HCEC 1CT (cell line): ENCODE measurements at regions not wholly inside any gene's neighbourhood (a gene's known extent, or its start where the extent isn't known, plus 50 kb on each side); places are given as distances from the start of the nearest gene placed in this dataset.

Experiments
- DNase-seq: peaks from one replicate; pipeline ENCODE4 v3.0.0-alpha.2; 2017

DNA sequence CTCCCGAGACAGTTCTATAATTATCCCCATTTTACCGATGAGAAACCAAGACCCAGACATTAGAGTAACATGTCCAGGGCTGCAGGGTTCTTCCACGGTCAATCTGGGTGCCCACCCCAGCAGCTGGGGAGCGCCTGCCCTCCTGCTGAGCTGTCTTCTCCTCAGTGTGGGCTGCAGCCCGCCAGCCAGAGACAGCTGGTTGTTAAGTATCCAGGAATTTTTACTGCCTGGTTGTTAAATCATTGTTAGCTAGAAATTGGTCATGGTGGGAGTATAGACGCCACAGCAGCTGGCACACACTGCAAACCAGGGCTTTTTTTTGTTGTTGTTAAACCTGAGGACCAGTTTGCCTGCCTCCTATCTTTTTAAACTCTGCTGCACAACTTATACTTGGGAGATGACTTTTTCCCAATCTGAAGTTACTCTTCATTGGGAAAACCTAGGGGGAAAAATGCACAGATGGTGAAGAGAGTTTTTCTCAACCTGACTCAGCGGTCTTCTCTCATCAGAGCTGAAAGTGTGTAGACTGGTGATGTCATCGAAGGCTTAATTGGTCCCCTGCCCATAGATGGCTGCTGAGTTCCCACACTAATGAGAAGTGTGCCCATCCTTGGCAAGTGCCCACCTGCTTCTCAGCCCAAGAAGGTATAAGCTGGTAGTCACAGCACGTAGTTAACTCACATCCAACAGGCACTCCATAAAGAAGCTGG, 208.6 kb downstream of the DRD1 start:
- DNase-seq, result no peak

DNA sequence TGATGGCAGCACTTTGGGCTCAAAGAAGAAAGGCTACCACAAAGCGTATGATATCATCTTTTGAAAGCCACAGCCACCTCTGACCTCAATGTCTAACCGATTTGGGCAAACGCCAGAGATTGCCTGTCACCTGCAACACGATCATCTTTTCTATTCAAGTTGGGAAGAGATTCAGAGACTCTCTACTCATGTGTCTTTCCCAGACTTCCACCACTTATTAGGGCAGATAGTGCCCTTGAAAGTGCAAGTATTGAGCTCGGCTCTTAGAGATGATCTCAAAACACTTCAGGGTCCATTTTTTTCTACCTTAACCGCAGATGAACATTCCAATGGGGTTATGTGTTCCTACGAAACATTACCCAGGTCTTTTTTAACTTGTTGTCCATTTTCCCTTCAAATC, 213.7 kb downstream of the DRD1 start:
- DNase-seq, result no peak

DNA sequence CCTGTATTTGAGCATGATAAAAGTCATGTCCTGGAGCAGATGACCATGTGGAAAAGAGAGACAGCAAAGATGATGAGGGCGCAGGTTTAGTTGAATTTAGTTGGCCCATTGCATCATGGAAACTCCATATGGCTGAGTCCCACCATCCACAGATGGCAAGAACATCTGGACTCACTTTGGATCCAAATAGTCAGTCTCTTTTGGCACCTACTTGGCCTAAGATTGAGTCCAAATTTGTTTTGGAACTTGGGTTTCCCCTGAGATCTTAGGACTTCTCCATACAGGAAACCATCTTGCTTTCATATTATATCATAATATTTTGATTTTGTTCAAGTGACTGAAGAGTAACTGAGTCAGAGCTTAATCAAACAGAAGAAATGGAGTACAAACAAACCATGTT, 217.5 kb downstream of the DRD1 start:
- DNase-seq, result no peak

DNA sequence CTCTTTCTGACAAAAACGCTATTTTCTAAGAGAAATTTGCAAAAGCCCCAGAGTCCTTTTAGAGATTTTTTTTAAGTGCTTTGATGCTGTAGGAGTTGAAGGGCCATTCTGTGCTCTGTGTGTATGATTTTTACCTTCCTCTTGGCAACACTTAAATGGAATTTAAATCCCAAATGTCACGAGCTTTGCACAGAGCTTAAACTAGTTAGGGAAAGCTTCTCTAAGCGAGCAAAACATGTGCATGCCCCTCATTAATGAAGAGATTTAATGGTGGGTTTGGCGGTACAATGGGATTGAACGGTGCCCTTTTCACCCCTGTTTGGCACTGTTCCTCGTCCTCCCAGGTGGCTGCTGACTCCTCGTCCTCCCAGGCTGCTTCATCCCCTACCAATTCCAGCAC, 220.7 kb downstream of the DRD1 start:
- no peak for DNase-seq

DNA sequence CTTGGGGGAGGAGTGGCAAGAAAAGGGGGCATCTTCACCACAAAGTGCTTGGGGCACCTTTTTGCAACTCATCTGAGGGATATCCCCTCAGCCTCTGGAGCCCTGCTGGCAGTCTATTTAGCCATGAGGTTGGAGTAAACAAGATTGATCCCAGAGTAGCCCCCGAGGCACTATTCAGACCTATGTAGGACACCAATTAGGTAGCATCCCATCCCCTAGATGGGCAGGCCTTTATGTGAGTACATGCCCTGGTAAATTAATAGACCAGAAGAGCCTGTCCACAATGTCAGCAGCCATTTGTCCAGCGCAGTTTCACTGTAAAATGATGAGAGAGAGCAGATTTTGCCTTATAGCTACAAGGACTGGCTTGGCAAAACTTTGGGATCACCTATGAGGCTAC, 221.4 kb downstream of the DRD1 start:
- DNase-seq, result no peak

DNA sequence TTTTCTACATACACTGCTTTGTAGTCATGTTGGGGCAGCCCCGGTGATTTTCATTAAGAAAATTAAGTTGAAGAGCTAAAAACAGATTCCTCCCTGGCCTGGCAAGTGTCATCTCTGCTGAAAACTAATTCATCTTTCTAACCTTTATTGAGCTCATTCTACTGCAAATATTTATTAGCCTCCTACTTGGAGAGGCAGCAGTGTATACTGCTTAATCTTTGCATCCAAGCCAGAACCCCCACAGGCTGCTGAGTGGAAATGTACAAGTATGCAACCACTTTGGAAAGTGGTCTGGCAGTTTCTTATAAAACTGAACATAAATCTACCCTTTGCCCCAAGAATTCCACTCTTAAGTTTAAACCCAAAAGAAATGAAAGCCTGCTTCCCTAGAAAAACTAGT, 223.4 kb downstream of the DRD1 start:
- DNase-seq, result no peak

DNA sequence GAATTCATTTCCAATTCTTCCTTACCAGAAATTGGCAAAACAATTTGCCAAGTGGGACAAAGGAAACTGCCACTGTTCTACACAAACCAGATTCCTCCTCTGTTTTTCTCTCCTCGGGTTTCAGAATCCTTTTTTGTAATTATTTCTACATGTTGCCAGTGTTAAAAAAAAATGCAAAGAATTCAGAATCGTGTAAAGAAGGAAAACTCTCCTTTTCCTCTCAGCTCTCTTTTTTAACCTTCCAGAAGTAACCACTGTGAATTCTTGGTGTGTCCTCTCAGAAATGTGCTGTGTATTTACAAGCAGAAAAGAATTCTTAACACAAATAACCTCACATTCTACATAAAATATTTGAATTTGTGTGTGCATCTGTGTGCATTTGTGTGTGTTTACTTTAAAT, 224.6 kb downstream of the DRD1 start:
- no peak for DNase-seq

DNA sequence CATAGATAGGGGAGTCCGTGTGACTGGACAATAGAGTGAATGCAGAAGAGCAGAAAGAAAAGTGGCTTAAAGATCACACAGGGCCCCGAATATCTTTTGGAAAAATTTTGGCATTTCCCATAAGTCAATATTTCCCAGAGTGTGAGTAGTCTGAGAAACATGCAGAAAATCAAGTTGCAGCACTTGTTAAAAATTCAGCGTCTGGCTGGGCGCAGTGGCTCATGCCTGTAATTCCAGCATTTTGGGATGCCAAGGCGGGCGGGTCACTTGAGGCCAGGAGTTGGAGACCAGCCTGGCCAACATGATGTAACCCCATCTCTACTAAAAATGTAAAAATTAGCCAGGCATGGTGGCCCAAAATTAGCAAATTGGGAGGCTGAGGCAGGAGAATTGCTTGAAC, 227.0 kb downstream of the DRD1 start:
- no peak for DNase-seq

DNA sequence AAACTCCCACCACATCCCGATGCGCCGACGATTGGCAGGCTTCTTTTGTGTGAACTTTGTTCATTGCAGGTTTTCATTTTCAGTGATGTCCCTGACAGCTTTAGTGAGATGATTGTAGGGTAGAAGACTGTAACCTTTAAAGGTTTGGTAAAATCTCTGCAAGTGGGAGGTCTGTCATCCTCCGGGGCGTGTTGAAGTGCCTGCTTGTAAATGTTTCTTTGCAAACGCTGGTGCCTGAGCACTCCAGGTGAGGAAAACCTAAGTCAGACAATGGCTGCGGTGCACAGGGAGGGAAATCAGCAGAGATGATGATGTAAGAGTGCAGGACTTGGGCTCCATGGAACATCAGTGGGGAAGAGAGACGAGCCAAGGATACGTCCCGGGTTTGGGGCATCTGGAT, 228.1 kb downstream of the DRD1 start:
- no peak for DNase-seq

DNA sequence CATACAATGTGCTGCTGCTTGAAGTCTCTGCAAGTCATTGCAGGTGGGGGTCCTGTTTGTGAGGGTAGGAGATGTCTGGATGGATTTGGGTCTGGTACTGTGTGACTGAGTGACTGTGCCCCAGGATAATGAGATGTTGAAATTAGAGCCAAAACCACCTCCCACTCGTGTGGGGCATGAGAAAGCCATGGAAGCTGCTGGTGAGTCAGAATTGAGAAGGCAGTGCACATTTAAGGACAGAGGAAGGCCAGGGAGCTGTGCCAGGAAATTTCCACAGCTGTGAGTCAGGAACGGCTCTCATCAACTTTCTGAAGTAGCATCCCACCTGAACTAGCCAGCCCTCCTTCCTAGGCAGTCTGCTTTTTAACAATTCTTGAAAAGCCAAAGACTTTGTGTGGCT, 229.8 kb downstream of the DRD1 start:
- peak; percentile 3 for DNase-seq

DNA sequence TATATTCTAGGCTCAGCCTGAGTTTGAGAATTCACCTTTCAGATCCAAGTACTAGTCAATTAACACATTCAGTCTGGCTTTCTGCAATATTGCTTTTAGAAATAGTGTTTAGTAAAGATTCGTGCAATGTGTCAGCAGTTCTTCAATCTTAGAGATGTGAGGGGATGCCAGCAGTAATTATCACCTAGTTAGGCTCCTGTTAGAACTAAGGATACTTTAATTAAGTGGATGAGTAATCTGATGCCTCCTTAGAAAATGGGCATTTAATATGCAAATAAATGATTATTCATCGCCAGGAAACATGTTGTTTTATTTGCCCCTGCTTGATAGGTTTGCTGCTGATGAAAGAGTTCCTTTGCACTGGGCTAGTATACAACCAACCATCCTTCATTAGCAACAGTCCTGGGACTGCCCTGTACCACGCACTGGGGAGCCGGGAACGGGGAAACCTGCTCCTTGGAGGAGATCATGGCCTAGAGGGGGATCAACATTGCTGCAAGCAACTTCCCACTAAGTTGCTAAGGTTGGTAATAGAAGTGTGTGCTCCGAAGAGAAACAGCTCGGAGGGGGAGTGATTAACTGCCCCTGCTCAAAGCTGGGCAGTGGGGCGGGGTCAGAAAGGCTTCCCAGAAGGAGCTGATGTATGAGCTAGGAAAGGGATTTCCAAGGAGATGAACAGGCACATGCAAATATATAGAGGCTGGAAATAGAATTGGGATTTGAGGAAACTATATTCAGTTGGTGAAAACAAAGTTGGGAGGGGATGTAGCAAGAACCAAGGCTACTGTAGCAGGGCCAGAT, 231.8 kb downstream of the DRD1 start:
- DNase-seq, result no peak

DNA sequence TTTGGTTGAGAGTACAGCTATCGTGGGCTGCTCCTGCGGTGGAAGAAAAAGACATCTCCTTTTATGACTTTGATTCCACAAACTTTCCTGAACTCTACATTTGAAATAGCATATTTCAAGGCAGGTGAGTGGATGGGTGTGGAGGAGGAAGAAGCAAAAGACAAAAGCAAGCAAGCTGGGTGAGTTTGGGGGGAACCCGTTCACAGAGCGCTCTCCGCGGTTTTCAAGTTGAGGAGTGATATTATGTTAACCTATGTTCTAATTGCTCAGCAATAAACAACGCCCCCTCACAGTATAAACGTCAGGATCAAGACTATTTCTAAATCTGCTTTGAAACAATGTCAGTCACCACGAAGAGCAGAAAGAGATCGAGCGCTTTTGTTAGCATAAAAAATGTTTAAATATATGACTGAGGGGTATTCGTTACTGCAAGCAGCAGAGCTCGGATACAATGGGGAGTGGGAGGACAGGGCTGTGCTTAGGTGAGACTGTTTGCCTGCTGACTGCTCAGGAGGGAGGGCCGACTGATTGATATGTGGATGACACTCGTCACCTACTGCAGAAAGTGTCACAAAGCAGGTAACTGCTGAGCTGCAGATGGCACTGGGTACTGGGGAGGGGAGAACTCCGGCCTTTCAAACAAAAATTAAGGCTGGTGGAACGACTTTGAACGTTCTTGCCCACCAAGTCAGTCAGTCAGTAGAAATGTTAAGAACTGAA, 236.5 kb downstream of the DRD1 start:
- DNase-seq, result no peak

DNA sequence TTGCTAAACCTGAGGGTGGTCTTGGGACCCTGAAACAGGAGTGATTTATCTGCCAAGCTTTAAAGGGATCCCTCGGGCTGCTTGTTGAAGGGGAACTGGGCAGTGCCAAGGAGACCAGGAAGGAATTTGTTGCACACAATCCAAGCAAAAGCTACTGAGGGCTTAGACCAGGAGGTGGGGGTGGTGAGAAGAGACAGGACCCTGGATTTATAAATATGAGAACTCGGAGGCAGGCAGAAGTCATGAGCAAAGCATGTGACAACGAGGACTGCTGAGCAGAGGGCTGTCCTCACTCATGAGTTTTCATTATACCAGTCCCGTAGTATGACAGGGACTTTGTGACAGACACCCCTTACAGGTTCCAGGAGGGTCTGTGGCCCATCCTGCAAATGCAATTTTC, 237.3 kb downstream of the DRD1 start:
- DNase-seq, result no peak

DNA sequence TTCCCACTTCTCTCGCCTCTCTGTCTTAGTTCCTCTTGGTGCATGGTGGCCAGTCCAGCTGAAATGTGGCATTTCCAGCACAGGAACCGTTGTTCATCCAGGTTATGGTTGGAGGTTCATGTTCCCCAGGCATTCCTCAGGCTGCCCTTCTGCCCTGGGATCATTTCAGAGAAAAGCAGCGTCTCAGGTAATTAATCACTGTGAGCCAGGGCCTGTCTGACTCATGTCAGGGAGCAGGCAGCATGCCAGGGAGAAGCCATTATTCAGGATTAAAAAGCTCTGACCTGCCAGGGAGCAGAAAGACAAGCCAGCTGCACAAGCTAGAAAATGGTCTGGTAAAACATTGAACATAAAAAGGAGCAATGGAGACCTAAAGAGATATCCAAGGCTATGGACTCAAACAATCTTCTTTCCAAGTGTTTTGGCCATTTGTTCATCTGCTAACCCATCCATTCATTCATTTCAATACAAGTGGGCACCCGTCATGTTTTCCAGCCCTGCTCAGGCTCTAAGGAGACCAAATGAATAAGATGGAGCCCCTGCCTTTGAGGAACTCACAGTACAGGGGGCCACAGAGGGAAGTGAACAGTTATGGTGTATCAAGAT, 241.4 kb downstream of the DRD1 start:
- no peak for DNase-seq

DNA sequence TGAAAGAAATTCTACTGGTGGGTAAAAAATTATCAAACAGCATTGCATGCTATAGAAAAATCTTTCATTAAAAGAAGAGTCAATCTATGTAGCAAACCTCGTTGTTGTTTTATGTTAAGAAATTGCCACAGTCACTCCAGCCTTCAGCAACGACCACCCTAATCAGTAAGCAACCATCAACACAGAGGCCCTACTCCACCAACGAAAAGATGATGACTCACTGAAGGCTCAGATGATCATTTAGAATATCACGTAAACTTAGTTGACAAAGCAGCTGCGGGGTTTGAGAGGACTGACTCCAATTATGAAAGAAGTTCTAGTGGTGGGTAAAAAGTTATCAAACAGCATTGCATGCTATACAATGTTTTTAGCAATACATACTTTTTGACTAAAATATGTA, 242.6 kb downstream of the DRD1 start:
- DNase-seq, result no peak

DNA sequence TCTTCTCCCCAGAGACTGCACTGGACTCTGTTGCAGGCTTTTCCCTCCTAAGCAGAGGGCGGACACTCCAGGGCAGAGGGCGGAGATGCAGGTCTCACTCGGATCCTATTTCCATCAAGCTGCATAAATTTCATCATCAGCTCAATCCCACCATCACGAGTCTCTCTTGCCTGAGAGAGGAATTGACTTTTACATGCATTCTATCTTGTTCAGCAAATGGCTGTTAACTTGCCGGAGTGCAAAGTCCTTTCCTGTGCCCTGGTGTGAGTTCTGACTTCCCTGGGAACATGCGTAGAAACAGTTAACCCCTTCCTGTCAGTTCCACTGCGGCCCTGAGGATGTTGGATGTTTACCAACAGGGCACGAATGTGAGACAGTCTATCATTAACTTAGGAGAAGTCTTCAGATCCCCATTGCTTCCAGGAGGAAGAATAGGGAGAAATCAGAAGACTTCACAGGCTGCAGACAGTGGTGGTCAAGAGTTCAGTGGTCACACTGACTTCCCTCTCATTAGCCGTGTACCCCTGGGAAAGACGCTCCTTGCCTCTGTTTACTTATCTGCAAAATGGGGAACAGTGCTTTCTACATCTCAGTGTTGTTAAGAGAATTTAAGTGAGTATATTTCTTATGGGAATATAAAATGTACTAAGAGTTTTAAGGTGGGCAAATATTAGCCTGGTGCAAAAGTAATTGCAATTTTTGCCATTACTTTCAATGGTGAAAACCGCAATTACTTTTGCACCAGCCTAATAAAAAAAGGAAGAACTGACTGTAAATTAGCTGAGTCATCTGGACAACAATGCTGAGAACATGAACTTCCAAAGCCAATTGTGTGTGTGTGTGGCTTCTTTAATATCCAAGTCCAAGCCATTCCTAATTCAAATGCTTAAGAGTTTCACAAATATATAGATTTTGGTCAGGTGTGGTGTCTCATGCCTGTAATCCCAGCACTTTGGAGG, 248.0 kb downstream of the DRD1 start:
- no peak for DNase-seq

DNA sequence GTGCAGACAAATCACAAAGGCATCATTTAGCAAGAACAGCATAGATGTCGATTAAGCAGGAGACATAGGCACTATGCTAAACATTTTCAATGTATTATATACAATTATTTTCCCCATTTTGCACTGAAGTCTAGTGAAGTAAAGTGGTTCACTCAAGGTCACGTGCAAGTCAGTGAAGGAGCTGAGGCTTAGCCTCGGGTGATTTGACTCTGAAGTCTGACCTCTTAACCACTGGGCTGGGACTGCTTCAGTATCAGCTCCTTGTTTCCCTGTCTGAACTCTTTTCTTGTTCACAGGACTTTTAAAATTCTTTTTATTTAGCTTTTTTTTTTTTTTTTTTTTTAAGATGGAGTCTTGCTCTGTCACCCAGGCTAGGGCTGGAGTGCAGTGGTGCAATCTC, 262.7 kb downstream of the DRD1 start:
- no peak for DNase-seq

DNA sequence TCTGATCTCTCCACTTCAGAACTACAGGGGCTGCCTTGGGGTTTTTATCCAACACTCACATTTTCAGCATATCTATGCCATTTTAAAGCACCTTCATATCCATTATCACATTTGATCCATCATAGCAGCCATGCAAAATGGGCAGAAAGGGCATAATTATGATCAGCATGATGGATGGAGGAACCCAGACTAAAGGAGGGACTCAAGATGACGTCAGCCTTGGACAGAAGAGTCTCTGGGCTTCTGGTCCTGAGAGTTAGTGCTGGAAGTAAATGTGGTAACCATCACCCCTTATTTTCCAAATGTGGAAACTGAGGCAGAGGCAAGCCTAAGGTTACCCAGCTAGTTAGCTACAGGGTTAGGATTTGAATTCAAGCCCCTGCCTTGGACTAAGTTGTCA, 273.1 kb downstream of the DRD1 start:
- no peak for DNase-seq

DNA sequence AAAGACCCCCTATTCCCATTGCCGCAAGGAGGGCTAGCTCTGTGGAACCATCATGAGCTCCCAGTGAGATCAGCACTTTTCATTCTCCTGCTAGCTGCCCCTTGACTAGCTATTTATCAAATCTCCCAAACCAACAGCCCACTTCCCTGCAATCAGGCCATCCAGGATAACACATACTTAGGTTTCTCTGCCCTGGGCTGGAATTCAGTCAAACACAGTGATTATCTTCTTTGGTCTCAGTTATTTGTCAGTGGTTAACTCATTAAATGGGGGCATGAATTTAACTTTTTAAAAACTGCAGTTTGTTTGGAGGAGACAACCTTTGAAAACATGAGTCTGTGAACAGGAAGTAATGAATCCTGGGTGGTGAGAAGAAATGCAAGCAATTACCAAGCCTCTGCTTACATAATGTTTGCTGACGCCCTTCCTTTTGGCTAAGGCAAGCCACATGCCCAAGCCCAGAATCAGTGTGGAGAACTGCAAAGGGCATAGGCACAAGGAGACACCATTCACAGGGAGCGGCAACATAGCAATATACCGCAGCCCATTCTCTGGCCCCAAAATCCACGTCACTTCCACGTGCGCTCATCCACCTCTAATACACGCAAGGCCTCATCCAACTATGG, 275.0 kb downstream of the DRD1 start:
- no peak for DNase-seq

DNA sequence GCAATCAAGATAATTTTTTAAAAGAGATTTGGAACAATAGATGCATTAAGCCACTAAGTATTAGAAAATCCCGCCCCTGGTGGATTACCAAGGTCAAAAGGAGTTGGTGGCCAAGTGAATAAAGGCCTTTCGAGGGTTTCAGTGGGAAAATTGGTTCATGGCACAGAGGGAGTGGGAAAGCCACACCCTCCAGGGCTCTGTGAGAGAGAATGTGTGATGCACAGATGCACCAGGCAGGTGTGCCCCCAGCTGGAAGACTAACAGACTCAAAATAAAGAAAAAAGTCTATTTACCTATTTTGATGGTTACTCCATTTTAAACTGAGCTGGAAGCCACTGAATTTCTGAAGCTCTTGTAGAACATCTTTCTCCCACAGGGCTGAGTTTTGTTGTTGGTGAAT, 278.0 kb downstream of the DRD1 start:
- DNase-seq, result no peak

DNA sequence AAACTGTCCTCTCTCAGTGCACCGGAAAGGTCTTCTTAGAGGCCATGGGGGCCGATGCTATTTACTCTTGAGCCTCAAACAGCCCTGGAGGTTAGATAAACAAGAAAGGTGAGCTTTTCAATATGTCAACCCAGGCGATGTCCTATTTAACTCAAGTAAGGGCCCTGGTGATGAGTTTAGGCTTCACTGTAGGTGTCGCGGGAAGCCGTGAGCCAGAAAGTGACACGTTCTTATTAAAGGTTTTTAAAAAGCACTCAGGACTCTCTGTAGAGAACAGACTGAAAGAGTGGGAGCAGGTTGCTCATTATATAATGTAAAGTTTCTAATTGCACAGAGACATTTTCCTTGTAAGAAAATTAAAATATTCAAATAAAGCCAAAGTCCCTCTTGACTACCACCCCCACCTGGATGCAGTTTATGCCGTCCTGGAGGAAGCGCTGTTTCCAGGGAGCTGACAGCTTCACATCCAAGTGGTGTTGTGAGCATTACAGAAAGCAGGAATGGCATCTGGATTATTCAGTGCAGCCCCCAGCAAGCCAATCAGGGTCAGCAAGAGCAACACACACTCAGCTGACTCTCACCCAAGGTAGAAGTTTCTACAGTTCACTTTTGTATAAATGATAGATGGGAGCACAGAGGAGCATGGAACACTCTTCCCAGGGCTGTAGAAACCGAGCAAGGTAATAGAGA, 280.3 kb downstream of the DRD1 start:
- DNase-seq, result no peak
